HepG2 (cell line): ENCODE measurements at regions not wholly inside any gene's neighbourhood (a gene's known extent, or its start where the extent isn't known, plus 50 kb on each side); places are given as distances from the start of the nearest gene placed in this dataset.

Source experiments
- ATAC-seq: fragments of 200-7000 bp; cut with Tn5 transposase; 3 replicates; pipeline ENCODE4 v1.9.1; 2020; ENCODE audit warnings: mild to moderate bottlenecking, moderate library complexity
- BruUV-seq: library from RNA; stranded (reverse); fragments of 400-500 nt; replicated peaks from 2 replicates; lab custom pipeline; 2021; lab: Mats Ljungman, UMichigan
- CTCF ChIA-PET: fragments of 300-600 bp; formaldehyde crosslinking; extraction: SDS; loops from one replicate; lab custom pipeline; 2021; ENCODE audit warnings: low total read pairs, inconsistent platforms, low intra/inter-chr PET ratio; lab: Yijun Ruan, JAX
- POLR2A ChIA-PET: fragments of 350-600 bp; sonication (Branson Sonifier 250); formaldehyde crosslinking; loops from one replicate; lab custom pipeline; 2020; ENCODE audit warnings: antibody characterized with exemption, inconsistent platforms; lab: Yijun Ruan, JAX
- DNase-seq: peaks from one replicate; pipeline ENCODE4 v3.0.0-alpha.2; 2015; ENCODE audit warnings: low spot score
- FAIRE-seq: peaks from 3 replicates; lab custom pipeline; 2011; peaks lifted over from hg19 to GRCh38; lab: Jason Lieb, UNC
- H2AFZ ChIP-seq: one replicate; pipeline ENCODE4 v1.6.1; 2011; ENCODE audit warnings: low read length, inconsistent platforms
- H3K27ac ChIP-seq: fragments of 300-600 bp; 3 replicates; pipeline ENCODE4 v1.8.0; 2011; ENCODE audit warnings: mixed run types, mild to moderate bottlenecking, mixed read lengths, low read length, inconsistent platforms; ENCODE audit not compliant: insufficient read depth; ENCODE audit errors: extremely low read length
- H3K27me3 ChIP-seq, 2 experiments: fragments of 200-600 bp in 1 of 2; 2 replicates in 1 of 2; 3 replicates in 1 of 2; pipeline versions ENCODE4 v1.6.0 to v1.8.0; 2011; ENCODE audit warnings: low read length in 2 of 2, mild to moderate bottlenecking in 2 of 2, moderate library complexity in 2 of 2, inconsistent platforms in 1 of 2; ENCODE audit not compliant: insufficient read depth in 2 of 2, control insufficient read depth in 1 of 2
- H3K36me3 ChIP-seq, 2 experiments: fragments of 200-600 bp in 1 of 2; replicated peaks in 1 of 2; 2 replicates in 1 of 2; 3 replicates in 1 of 2; pipeline versions ENCODE4 v1.5.1 to v1.8.0; 2011; ENCODE audit warnings: low read length in 2 of 2, inconsistent platforms in 1 of 2; ENCODE audit not compliant: insufficient read depth in 2 of 2, control insufficient read depth in 1 of 2
- H3K4me1 ChIP-seq: 2 replicates; pipeline ENCODE4 v1.5.1; 2012; ENCODE audit warnings: low read length, inconsistent platforms; ENCODE audit not compliant: insufficient read depth
- H3K4me2 ChIP-seq: 2 replicates; pipeline ENCODE4 v1.6.0; 2011; ENCODE audit warnings: low read depth, low read length, inconsistent platforms
- H3K4me3 ChIP-seq, 3 experiments: fragments of 200-600 bp in 1 of 3; sonication (generic), shearing (Covaris generic) in 1 of 3; replicated peaks in 1 of 3; 2 replicates each; pipeline ENCODE4 v1.5.1; 2011 to 2016; ENCODE audit warnings: low read length in 3 of 3, inconsistent platforms in 2 of 3, low read depth in 2 of 3, mild to moderate bottlenecking in 2 of 3, control low read depth in 1 of 3, mixed read lengths in 1 of 3; ENCODE audit not compliant: insufficient read depth in 1 of 3
- H3K79me2 ChIP-seq: one replicate; pipeline ENCODE4 v1.6.1; 2011; ENCODE audit warnings: low read length, inconsistent platforms; ENCODE audit not compliant: insufficient read depth
- H3K9ac ChIP-seq: 2 replicates; pipeline ENCODE4 v1.6.0; 2011; ENCODE audit warnings: mild to moderate bottlenecking, low read depth, low read length, inconsistent platforms; ENCODE audit not compliant: insufficient read depth
- H3K9me3 ChIP-seq: 2 replicates; pipeline ENCODE4 v1.5.1; 2012; ENCODE audit warnings: mild to moderate bottlenecking, low read length
- H4K20me1 ChIP-seq: 2 replicates; pipeline ENCODE4 v1.6.0; 2011; ENCODE audit warnings: inconsistent platforms, mild to moderate bottlenecking, low read length, moderate library complexity; ENCODE audit not compliant: insufficient read depth
- HCFC1 ChIP-seq: fragments of 150-350 bp; IDR thresholded peaks from 2 replicates; pipeline ENCODE4 v1.6.1; 2014; ENCODE audit warnings: low read depth, low read length
- HNF4G ChIP-seq, 2 experiments: sonication (generic) in 1 of 2; formaldehyde crosslinking in 1 of 2; IDR thresholded peaks; 2 replicates each; pipeline versions ENCODE4 v1.4.0 to v1.6.1; 2011 to 2020; ENCODE audit warnings: borderline replicate concordance in 2 of 2, low read depth in 2 of 2, mild to moderate bottlenecking in 2 of 2, low read length in 1 of 2, missing genetic modification reagents in 1 of 2, moderate library complexity in 1 of 2
- NFATC3 ChIP-seq: sonication (generic); formaldehyde crosslinking; IDR thresholded peaks from 2 replicates; pipeline ENCODE4 v1.5.1; 2020; ENCODE audit warnings: mild to moderate bottlenecking, missing genetic modification reagents
- NFE2L2 ChIP-seq: fragments of 150-350 bp; IDR thresholded peaks from 2 replicates; pipeline ENCODE4 v1.6.1; 2014; ENCODE audit warnings: low read length
- PITX1 ChIP-seq: sonication (generic); formaldehyde crosslinking; IDR thresholded peaks from 2 replicates; pipeline ENCODE4 v1.5.1; 2020; ENCODE audit warnings: mild to moderate bottlenecking, missing genetic modification reagents
- POLR2A ChIP-seq, 2 experiments: IDR thresholded peaks; 2 replicates each; pipeline ENCODE4 v1.6.1; 2011; ENCODE audit warnings: low read depth in 2 of 2, low read length in 2 of 2, mild to moderate bottlenecking in 1 of 2, moderate library complexity in 1 of 2; ENCODE audit not compliant: insufficient read depth in 1 of 2
- SRSF9 ChIP-seq: fragments of 200-400 bp; formaldehyde crosslinking; IDR thresholded peaks from 2 replicates; pipeline ENCODE4 v1.6.1; 2018; ENCODE audit warnings: borderline replicate concordance, mild to moderate bottlenecking, low read depth, low read length; ENCODE audit not compliant: insufficient read depth, poor library complexity, severe bottlenecking
- STAT5B ChIP-seq: sonication (generic); formaldehyde crosslinking; IDR thresholded peaks from 2 replicates; pipeline ENCODE4 v1.4.0; 2020; ENCODE audit warnings: missing genetic modification reagents
- ZFYVE20 ChIP-seq: sonication (generic); formaldehyde crosslinking; IDR thresholded peaks from 2 replicates; pipeline ENCODE4 v1.8.0; 2023; ENCODE audit warnings: low read depth, mild to moderate bottlenecking, moderate library complexity, missing genetic modification reagents, borderline replicate concordance
- ZMAT3 ChIP-seq: sonication (generic); formaldehyde crosslinking; conservative IDR thresholded peaks from 2 replicates; pipeline ENCODE4 v1.7.0; 2021; ENCODE audit warnings: missing genetic modification reagents
- ZNF263 ChIP-seq: sonication (generic); formaldehyde crosslinking; IDR thresholded peaks from 2 replicates; pipeline ENCODE4 v1.4.0; 2020; ENCODE audit warnings: missing genetic modification reagents
- ZNF484 ChIP-seq: sonication (generic); formaldehyde crosslinking; IDR thresholded peaks from 2 replicates; pipeline ENCODE4 v1.5.1; 2020; ENCODE audit warnings: mild to moderate bottlenecking, low read depth, missing genetic modification reagents, borderline replicate concordance
- ZNF616 ChIP-seq: sonication (generic); formaldehyde crosslinking; IDR thresholded peaks from 2 replicates; pipeline ENCODE4 v1.5.0; 2020; ENCODE audit warnings: low read depth, mild to moderate bottlenecking, missing genetic modification reagents
- ZNF766 ChIP-seq: sonication (generic); formaldehyde crosslinking; IDR thresholded peaks from 2 replicates; pipeline ENCODE4 v1.5.0; 2020; ENCODE audit warnings: missing genetic modification reagents, borderline replicate concordance
- in situ Hi-C: cut with HindIII; loops from 2 replicates; pipeline ENCODE4 v1.10.0; 2017; ENCODE audit warnings: low pct_unique_long_range_greater_than_20kb; ENCODE audit not compliant: extremely low pct_ligation_motif_present
- intact Hi-C: fragments of 100-400 bp; cut with micrococcal nuclease; formaldehyde crosslinking; loops from one replicate; pipeline ENCODE4 v1.10.0; 2022; ENCODE audit not compliant: unreplicated experiment
- TF ChIP-seq, protein P1 (sequence below), 2 experiments: fragments of 450-650 bp in 1 of 2; sonication (generic) in 1 of 2; formaldehyde crosslinking; IDR thresholded peaks; 2 replicates each; pipeline versions ENCODE4 v1.5.0 to v1.8.0; 2020 to 2022; ENCODE audit warnings: mild to moderate bottlenecking in 1 of 2, missing genetic modification reagents in 1 of 2
- TF ChIP-seq, protein P2 (sequence below): IDR thresholded peaks from 2 replicates; pipeline ENCODE4 v1.6.1; 2016; ENCODE audit warnings: missing compliant biosample characterization, missing genetic modification reagents, borderline replicate concordance
- TF ChIP-seq, protein P3 (sequence below): sonication (generic); formaldehyde crosslinking; conservative IDR thresholded peaks from 2 replicates; pipeline ENCODE4 v1.8.0; 2022; ENCODE audit warnings: low read depth, missing genetic modification reagents

DNA sequence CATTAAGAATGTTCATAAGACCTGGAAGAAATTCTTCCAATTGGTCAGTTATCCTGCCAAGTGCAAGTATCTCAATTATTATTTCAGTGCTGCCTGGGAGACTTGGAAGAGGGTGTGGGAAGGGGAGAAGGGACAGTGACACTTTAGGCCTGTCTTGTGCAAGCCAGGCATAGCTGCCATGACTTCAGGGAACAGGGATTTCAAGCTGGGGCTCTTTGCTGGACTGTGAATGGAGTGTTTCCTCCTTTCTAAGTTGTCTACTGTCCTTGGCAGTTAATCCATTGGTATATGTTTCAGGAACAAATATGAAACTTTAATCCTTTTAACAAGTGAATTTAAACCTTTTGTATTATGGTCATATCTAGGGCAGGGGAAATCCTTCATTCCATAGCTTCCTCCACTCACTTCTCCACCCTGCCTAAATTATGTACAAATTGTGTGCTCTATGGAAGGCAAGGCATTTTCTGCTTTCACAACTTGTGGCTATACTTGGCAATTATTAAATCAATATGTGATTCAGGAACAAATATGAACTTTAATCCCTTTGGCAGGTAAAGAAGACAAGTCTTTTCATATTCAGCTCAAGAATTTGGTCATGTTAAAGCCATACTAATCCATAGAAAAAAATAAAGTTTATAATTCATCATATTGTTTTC, 72.7 kb upstream of the IL33 start:
- CTCF ChIA-PET, result no interaction called here
- no peak for ATAC-seq
- TF ChIP-seq, protein P1, sequence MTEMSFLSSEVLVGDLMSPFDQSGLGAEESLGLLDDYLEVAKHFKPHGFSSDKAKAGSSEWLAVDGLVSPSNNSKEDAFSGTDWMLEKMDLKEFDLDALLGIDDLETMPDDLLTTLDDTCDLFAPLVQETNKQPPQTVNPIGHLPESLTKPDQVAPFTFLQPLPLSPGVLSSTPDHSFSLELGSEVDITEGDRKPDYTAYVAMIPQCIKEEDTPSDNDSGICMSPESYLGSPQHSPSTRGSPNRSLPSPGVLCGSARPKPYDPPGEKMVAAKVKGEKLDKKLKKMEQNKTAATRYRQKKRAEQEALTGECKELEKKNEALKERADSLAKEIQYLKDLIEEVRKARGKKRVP (CRISPR knock-in tag; IDR thresholded peaks at IDR 0.05), result no peak
- TF ChIP-seq SRSF9 (no peak), ZMAT3 (CRISPR knock-in tag) (no peak), ZFYVE20 (CRISPR knock-in tag) (no peak), HNF4G (IDR thresholded peaks at IDR 0.05; ENCODE audit: borderline replicate concordance, low read depth, low read length) (no peak), HNF4G (CRISPR knock-in tag; IDR thresholded peaks at IDR 0.05; ENCODE audit: borderline replicate concordance, low read depth) (no peak), NFATC3 (CRISPR knock-in tag) (no peak), STAT5B (CRISPR knock-in tag) (no peak), ZNF484 (CRISPR knock-in tag) (no peak), PITX1 (CRISPR knock-in tag) (no peak), ZNF616 (CRISPR knock-in tag) (no peak), HCFC1 (no peak), POLR2A (IDR thresholded peaks at IDR 0.05; ENCODE audit: insufficient read depth in 1 of 2, low read depth in 2 of 2, low read length in 2 of 2) (no peak), ZNF766 (CRISPR knock-in tag) (no peak), ZNF263 (CRISPR knock-in tag) (no peak), NFE2L2 (no peak)
- TF ChIP-seq, protein P2, sequence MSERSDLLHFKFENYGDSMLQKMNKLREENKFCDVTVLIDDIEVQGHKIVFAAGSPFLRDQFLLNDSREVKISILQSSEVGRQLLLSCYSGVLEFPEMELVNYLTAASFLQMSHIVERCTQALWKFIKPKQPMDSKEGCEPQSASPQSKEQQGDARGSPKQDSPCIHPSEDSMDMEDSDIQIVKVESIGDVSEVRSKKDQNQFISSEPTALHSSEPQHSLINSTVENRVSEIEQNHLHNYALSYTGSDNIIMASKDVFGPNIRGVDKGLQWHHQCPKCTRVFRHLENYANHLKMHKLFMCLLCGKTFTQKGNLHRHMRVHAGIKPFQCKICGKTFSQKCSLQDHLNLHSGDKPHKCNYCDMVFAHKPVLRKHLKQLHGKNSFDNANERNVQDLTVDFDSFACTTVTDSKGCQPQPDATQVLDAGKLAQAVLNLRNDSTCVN (CRISPR knock-in tag), result no peak
- TF ChIP-seq, protein P3, sequence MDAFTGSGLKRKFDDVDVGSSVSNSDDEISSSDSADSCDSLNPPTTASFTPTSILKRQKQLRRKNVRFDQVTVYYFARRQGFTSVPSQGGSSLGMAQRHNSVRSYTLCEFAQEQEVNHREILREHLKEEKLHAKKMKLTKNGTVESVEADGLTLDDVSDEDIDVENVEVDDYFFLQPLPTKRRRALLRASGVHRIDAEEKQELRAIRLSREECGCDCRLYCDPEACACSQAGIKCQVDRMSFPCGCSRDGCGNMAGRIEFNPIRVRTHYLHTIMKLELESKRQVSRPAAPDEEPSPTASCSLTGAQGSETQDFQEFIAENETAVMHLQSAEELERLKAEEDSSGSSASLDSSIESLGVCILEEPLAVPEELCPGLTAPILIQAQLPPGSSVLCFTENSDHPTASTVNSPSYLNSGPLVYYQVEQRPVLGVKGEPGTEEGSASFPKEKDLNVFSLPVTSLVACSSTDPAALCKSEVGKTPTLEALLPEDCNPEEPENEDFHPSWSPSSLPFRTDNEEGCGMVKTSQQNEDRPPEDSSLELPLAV, result no peak

More for the DNA sequence above, 72.7 kb upstream of the IL33 start:
- Histone ChIP-seq H3K27me3 (no peaks in the 10 kb centered on the region), H3K4me1 (peaks cover 9% of the 10 kb centered on the region; the same call in 1 of the 2 replicates), H2AFZ (no peak overlapping the region), H4K20me1 (no peaks in the 10 kb centered on the region), H3K79me2 (no peaks in the 10 kb centered on the region), H3K4me3 (no peak overlapping the region), H3K36me3 (no peaks in the 10 kb centered on the region), H3K4me2 (no peak overlapping the region), H3K9me3 (no peaks in the 10 kb centered on the region), H3K27ac (no peak overlapping the region), H3K9ac (no peak overlapping the region)
- DNase-seq (peak; percentile 4), FAIRE-seq (no peak)
- intact Hi-C loops, result no loop called here
- in situ Hi-C loops, result no loop called here
- BruUV-seq, result no TSS peak
- POLR2A ChIA-PET, result no interaction called here
